Activated CD4-positive, alpha-beta T cell treated with anti-CD3 and anti-CD28 coated beads for 4 hours (primary cell): ENCODE measurements at regions not wholly inside any gene's neighbourhood (a gene's known extent, or its start where the extent isn't known, plus 50 kb on each side); places are given as distances from the start of the nearest gene placed in this dataset.
"Not testable (repeated sequence)": the region's sequence is repeated elsewhere in the genome, so short reads cannot be mapped to it uniquely, and the experiment has no call there.

Source experiments
- DNase-seq, 2 donors: peaks; one replicate each; pipeline ENCODE4 v3.0.0-alpha.2; 2020

DNA sequence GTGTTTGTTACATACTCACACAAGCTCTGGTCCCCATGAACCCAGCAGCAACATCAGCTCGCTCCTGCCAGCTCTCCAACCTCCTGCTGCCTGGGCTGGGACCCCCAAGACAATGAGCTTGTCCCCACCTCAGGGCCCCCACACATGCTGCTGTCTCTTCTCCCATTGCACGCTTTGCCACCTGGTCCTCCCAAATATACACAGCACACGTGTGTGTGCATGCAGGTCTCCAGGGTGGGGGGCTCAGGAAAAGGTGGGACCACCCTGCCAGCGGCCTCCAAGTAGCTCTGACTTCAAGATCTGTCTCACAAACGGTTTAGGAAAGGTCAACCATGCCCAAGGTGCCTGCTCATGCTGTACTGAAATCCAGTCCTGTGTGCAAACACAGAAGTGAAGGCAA, 68.1 kb upstream of the CCND1 start:
- no peak for DNase-seq

DNA sequence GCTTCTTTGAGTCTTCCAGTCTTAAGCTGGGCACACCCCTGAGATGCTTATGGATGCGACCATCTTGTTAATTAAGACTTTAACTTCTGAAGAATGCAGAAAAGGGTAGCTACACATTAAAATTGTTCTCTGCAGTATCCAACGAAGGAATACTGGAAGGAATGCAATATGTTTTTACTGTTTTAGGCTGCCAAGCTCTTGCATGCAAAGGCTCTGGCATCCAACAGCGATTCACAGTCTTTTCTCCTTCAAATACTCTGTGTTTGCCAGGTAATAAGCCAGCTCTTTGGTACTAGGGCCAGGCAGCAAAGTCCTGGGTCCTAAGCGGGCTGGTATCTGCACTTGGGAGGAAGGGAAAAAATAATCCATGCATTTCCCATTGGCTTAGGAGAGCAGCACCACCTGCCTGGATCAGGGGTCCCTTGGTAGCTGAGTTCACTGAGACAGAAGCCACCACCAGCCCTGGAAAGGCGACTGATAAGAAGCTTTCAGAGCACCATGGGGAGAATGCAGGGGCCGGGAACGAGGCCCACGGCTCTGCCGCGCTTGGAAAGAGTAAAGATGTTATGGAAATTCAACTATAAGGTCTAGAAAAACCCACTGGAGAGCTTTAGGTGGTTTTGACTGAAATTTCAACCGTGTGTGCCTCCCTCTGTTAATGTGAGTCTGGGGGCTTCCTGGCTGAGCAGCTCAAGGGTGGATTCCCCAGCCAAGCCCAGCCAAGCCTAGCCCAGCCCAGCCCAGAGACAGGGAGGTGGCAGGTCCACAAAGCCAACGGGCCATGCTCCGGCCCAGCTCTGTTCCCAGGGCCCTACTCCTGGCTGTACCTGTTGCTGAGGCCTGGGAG, 67.0 kb upstream of the CCND1 start:
- no peak for DNase-seq

DNA sequence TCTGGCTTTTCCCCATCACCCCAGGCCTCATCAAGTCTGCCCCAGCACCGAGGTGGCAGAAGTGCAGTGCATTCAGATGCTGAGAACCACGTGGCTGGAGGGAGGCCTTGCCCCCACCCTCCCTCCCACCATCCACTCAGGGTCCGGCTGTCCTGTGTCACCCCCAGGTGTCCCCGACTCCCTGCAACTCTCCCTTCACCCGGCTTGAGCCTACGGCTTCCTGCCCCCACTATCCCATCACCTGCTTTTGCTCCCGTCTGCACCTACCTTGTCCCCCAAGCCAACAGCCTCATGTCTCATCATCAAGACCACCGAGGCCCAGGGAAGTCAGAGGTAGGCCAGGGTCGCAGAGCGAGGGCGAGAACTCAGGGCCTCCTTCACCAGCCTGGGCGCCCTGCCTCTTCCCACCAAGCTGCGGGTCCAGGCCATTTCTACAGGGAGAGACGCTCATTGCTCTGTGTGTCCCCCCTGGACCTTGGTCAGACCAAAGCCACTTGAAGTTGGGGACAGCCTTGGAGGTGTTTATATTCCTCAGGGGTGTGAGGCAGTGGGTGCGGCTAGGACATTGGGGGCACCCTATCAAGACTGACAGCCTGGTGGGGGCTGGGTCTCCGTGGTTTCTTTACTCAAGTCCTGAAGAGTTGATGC, 66.2 kb upstream of the CCND1 start:
- DNase-seq = no peak

DNA sequence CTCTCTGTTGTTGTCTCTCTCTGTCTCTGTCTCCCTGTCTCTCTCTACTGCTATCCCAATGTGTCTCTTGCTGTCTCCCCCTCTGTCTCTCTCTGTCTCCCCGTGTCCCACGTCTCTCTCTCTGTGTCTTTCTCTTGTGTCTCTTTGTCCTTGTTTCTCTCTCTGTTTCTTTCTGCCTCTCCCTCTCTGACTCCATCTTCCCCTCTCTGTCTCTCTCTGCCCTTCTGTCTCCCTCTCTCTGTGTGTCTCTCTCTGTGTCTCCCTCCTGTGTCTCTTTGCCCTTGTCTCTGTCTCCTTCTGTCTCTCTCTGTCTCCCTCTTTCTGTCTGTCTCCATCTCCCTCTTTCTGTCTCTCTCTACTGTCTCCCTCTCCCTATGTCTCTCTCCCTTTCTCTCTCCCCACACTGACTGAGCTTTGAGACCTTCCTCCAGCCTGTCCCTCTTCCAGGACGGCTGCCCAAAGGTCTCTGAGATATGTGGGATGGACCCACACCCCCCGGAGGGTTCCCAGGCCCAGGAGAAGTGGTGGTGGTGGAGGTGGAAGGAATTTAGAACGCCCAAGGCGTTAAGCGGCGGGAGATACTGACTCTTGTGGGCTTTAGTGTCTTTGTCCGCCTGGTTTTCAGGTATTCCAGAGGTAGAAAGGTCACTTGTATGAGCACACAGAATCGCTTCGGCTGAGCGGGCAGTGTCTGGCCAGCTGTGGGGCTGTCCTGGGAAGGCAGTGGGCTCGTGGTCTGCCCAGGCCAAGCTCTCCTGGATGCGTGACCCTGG, 65.5 kb upstream of the CCND1 start:
- DNase-seq = no peak

DNA sequence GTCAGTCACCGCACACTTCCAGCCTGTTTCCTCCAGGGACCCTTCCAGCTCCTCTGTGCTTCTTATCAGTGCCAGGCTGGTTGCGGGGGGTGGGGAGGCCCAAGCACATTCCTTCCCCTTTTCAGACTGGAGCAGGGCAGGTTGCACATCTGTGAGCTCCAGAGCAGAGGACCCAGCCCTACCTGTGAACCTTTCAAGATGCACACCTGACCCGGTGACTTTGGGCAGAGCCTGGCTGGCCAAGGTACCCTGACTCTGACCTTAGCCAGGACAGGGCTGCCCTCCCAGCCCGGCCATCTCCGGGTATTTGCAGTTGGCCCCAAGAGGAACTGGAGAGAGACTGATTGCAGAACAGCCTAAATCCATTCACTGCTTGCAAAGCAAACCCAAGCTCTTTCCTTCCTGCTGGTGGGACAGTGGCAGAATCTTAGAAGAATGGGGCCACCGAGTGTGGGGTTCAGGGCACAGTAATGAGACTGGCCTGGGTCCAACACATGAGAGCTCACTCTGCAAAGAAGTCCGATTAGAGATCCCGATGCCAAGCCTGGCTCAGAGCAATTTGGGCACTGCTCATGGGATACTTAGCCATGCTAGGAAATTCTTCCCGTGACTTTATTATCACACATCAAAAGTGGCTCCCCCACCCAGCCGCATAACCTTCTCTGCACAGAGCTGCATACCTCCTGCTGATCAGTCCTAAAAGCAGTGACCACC, 64.7 kb upstream of the CCND1 start:
- DNase-seq = no peak

DNA sequence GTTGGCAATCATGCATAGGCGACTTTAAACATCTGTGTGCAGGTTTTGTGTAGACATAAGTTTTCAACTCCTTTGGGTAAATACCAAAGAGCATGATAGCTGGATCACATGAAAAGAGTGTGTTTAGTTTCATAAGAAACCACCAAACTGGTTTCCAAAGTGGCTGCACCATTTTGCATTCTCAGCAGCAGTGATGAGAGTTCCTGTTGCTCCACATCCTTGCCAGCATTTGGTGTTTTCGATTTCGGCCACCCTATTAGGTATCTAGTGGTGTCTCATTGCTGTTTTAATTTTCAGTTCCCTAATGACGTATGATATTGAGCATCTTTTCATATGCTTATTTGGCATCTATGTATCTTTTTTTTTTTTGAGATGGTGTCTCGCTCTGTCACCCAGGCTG, 62.8 kb upstream of the CCND1 start:
- DNase-seq = no peak

DNA sequence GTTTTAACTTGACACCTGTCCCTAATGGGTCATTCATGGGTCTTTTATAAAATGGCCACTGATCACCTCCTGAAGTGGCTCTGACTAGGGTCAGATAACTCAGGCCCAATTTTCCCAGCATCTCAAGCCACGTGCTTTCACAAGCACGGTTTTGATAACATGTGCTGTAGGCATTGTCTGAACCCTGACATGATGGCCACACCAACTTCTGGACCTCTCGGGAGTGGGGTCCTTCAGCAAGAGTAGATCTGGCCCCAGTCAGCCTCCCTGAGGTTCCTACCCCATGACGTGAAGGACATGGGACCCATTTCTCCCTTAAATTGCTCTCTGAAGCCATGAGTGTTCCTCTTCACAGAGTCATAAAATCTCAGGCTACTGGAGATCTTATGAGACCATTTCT, 60.4 kb upstream of the CCND1 start:
- DNase-seq = no peak

DNA sequence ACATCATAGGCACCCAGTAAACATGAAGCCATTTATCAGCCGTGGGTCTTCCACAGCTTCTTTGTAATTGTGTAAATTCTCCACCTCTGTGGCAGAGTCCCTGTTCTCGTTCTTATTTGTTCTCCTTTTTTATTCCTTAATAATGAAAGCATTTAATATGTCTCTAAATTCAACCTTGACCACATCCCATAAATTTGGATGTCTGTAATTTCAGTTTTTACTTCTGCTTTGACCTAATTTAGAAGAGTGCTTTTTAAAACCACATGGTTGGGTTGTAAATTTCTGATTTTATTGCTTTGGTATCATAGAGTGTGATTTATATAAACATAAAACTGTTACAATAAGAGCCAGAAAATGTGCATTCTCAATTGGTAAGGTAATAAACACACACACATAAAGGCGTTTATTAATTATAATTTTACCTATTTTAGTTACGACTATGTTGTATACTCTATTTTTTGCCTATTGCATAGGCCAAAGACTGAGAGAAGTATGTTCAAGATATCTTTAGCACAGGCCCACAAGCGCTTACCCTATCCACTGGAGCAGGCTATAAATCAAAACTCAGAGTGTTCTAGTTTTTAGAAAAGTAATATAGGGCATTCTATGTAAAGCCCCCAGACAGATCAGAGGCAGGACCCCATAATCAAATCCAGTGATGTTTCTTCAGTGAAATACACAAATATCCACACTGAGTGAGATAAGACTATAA, 58.0 kb upstream of the CCND1 start:
- no peak for DNase-seq

DNA sequence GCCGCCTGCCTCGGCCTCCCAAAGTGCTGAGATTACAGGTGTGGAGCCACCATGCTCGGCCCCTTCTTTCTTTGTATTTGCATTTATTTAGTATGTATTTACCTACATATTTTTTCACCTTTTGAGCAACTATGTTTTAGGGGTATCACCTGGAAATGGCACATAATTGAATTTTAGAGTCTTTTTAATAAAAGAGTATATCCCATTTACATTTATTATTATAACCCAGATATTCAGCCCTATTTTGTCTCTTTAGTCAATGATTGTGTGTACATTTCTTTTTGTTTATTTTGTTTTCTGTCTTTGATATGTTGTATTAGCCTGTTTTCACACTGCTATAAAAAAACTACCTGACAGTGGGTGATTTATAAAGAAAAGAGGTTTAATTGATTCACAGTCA, 56.8 kb upstream of the CCND1 start:
- DNase-seq = no peak

DNA sequence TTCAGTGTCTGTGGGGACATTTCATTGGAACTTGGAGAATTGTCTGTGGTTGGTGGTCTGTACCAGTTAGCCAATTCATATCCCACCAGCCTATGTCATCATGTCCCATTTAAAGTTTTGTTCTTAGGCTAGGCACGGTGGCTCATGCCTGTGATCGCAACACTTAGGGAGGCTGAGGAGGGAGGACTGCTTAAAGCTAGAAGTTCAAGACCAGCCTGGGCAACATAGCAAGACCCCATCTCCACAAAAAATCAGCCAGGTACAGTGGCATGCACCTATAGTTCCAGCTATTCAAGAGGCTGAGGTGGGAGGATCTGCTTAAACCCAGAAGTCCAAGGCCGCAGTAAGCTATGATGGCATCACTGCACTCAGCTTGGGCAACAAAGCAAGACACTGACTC, 55.6 kb upstream of the CCND1 start:
- DNase-seq = no peak

DNA sequence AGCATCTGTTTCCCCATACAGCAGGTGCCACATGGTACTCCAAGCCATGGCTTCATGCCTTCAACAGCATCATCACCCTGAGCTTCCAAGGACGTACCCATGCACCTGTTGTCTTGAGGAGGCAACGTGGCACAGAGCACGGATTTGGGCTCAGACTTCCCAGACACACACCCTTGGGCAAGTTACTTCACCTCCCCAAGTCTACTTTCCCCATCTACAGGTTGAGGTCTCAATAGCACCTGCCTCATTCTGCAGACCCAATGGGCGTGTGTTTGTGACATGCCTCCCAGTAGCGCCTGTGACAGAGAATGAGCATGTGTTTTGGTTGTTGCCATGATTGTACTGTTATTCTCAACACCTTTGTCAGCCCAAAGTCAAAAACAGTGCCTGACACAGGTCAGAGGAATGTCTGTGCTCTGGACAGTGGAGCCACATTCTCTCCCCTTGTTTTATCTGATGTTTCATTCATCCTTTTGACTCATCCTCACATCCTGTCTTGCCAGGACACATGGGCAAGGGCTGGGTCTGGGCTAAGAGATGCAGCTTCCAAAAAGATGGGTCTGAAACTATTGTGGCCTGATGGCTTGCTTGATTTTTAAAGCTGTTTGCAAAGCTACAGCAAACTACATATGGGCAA, 53.4 kb upstream of the CCND1 start:
- no peak for DNase-seq

DNA sequence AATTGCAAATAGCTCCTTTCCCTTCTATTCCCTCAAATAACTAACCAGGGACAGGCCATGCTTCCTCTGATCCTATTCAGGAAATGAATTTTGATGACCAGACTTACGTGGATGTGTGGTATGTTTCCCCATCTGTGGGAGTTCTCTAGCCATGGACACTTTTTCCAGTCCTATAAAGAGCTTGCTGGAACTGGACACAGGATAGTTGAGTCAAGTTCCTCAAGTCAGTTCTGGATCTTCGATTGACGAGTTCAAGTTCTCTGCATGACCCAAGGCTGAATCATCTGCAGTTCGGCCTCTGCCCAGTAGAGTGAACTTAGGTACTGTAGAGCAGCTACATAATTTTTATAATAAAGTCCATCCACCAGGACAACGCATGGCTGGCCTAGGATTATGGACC, 52.7 kb upstream of the CCND1 start:
- no peak for DNase-seq

DNA sequence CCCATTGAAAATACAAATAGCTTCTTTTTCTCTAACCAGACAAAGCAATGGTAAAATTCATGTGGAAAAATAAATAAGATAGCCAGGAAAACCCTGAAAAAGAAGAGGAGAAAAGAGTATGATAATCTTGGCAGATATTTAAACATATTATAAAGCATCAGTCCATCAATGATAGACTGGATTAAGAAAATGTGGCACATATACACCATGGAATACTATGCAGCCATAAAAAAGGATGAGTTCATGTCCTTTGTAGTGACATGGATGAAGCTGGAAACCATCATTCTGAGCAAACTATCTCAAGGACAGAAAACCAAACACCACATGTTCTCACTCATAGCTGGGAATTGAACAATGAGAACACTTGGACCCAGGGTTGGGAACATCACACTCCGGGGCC, 50.9 kb upstream of the CCND1 start:
- not testable (repeated sequence) for DNase-seq
